NCI-H460 (cell line): ENCODE measurements at regions not wholly inside any gene's neighbourhood (a gene's known extent, or its start where the extent isn't known, plus 50 kb on each side); places are given as distances from the start of the nearest gene placed in this dataset.

Experiments used
- DNase-seq: peaks from one replicate; pipeline ENCODE4 v3.0.0-alpha.2; 2016; ENCODE audit warnings: low read depth; ENCODE audit errors: extremely low read depth

GRCh38 chr1:56199061-56199460 is 380.3 kb downstream of the PLPP3 start:
- DNase-seq, result no peak

GRCh38 chr1:56197946-56198345 is 381.4 kb downstream of the PLPP3 start:
- no peak for DNase-seq

GRCh38 chr1:56196839-56197238 is 382.5 kb downstream of the PLPP3 start:
- no peak for DNase-seq

DNA sequence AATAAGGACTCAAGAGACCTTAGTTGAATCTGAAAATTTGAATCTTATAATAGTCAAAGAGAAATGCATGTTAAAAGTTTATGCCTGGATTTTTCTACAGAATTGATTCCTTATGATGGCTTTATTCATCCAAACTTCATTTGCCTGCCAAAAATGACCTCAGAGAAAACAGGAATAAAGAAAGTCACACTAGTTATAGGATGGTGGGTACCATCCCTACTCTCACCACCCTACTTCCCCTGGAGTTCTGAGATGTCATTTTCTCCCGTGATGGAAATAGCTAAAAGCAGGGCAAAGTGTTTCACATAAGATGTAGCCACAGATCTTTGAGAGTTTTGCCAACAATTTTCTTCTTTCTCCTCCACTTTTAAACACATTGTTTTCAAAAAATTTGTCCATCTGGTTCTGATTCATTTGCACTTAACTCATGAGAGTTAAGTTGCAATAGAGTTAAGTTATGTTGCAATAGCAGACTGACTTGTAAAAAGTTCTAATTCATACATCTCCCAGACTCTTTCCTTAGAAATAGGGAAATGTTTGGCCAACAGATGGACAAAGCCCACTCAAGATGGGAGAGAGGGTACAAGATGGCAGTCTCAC is 384.6 kb downstream of the PLPP3 start:
- no peak for DNase-seq

DNA sequence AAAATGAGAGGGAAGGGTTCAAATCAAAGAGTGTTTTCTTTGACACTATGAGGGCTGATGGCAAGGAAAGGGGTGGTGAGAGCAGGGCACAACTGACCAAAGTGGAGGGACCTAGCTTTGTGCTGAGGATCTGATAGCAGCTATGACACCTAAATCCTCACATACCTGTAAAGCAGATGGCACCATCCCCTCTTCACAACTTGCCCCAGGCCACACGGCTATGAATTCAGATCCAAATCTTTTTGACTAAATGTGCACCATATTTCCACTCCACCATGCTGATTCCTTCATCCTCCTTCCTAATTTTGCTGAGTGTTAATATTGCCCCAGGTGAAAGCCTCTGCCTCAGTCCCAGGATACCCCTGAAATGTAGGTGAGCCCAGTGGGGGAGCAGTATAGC is 385.7 kb downstream of the PLPP3 start:
- DNase-seq, result no peak

GRCh38 chr1:56191369-56191768 is 388.0 kb downstream of the PLPP3 start:
- no peak for DNase-seq

GRCh38 chr1:56190806-56191365 is 388.5 kb downstream of the PLPP3 start:
- DNase-seq, result no peak

GRCh38 chr1:56189946-56190805 is 389.2 kb downstream of the PLPP3 start:
- no peak for DNase-seq

GRCh38 chr1:56189454-56189853 is 389.9 kb downstream of the PLPP3 start:
- no peak for DNase-seq

GRCh38 chr1:56188855-56189254 is 390.5 kb downstream of the PLPP3 start:
- DNase-seq, result no peak

DNA sequence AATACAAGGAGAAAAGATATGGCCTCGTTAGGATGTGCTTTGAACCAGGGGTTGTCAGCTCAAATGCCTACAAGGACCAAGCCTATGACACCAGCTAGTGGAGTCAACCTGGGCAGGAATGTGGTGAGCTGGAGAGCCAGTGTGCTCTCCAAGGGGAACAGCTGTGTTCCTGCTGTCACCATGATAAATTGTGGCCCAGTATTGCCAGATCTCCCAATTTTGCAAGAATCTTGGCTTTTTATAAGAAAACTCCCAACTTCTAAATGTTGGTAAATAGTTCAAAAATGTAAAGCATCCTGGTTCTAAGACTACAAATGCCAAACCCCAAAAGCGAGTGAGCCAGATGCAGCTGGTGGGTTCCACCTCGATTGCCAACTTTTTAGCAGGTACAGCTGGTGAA is 391.1 kb downstream of the PLPP3 start:
- DNase-seq, result no peak

DNA sequence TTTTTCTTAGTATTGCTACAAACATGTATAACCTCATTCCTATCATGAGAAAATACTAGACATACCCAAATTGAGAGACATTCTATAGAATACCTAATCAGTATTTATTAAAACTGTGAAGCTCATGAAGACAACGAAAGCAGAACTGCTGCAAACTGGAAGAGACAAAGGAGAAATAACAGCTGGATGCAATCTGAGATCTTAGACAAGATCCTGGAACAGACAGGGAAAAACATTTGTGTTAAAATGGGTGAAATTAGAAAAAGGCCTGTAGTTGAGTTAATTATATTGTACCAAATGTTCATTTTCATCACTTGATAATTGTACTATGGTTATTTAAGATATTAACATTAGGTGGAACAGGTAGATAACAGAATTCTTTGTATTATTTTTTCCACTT is 392.0 kb downstream of the PLPP3 start:
- no peak for DNase-seq

DNA sequence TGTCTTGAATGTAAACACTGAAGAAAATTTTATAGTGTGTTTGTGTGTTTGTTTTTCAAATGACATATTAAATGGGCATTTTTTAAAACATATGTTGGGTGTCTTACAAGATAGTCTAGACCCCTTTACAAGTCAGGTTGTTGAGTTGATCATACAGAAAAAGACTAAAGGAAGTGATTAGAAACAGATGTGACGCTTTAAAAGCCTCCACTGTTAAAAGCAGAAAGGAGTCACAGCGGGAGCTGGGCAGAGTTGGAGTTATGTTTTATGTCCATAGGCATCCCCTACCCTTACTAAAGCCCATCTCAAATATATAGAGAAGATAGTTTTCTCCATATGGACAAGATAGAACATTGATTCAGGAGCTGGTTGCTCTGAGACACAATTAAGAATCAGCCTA is 393.9 kb downstream of the PLPP3 start:
- no peak for DNase-seq

DNA sequence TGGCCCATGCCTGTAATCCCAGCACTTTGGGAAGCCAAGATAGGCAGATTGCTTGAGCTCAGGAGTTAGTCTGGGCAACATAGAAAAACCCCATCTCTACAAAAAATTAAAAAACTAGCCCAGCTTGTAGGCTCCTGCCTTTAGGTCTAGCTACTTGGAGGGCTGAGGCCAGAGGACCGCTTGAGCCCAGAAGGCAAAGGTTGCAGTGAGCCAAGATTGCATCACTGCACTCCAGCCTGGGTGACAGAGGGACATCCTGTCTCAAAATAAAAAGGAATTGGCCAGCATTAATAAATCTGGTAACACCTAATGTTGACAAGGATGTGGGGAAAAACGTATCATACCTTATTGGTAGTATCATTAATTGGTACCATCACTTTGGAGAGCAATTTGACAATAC is 396.2 kb downstream of the PLPP3 start:
- DNase-seq, result no peak

GRCh38 chr1:56180520-56181190 is 398.7 kb downstream of the PLPP3 start:
- no peak for DNase-seq

GRCh38 chr1:56179543-56179942 is 399.8 kb downstream of the PLPP3 start:
- DNase-seq, result no peak

- DNase-seq, result no peak
Observed at GRCh38 chr1:56175211-56175610, 404.2 kb downstream of the PLPP3 start.

GRCh38 chr1:56174176-56174885 is 405.0 kb downstream of the PLPP3 start:
- DNase-seq, result no peak

- DNase-seq, result no peak
Observed at GRCh38 chr1:56173736-56174135, 405.6 kb downstream of the PLPP3 start.

DNA sequence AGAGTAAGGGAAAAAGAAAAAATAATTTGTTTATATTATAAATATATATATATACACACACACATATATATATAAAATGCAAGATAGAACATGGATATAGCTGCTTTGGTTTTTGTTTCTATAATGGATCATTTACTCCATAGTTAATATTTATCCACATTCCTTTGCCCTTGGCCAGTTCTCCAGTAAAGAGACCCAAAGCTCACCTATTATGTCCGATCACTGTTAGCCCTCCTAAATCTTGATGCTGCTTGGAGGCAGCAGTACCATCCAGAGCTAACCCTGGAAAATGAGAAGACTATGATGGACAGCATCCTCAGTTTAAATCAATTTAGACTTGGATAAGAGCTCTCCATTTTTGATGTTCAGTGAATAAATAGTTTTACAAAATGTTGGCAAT is 407.7 kb downstream of the PLPP3 start:
- no peak for DNase-seq

DNA sequence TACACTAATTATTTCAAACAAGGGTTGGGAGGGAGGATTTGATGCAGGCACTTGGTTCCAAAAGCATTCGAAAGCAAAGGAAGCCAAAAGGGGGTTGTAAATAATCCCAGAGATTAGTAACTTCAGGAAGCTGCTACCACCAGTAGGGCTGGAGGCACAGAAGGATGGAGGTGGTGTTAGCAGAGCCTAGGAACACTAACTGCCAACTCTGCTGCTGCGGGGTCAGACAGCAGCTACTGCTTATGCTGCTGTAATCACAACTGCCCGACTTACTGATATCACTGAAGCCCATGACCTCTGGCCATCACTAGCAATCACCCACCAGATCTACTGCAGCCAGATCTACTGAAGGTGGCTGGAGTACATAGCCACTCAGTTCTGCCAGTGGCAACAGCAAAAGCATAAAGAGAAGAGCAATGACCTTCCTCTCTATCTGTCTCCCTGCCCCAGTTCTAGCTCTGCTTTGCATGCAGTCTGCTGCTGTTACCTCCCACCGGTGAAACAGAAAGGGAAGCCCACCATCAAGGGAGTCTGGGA is 408.5 kb downstream of the PLPP3 start:
- no peak for DNase-seq
